ENCODE measurements at regions not wholly inside any gene's neighbourhood (a gene's known extent, or its start where the extent isn't known, plus 50 kb on each side); places are given as distances from the start of the nearest gene placed in this dataset.
"Not testable (repeated sequence)": the region's sequence is repeated elsewhere in the genome, so short reads cannot be mapped to it uniquely, and the experiment has no call there.

DNA sequence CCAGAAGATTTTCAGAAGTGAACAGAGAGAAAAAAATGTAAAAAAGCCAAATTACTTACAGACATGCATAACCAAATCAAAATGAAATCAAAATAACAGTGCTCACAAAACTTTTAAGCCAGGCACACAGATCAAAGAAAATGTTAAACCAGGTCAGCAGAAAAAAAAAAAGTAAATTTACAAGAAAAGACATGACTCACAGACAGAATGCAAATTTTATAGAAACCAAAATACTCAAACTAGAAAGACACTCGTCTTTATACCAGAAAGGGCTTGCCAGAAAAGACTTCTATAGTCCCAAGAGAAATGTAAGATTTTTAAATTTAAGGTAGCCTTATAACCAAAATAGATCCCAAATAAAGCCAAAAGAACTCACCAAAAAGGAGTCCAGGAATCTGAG, 86.5 kb upstream of the COG2 start:
- DNase-seq, result no peak

DNA sequence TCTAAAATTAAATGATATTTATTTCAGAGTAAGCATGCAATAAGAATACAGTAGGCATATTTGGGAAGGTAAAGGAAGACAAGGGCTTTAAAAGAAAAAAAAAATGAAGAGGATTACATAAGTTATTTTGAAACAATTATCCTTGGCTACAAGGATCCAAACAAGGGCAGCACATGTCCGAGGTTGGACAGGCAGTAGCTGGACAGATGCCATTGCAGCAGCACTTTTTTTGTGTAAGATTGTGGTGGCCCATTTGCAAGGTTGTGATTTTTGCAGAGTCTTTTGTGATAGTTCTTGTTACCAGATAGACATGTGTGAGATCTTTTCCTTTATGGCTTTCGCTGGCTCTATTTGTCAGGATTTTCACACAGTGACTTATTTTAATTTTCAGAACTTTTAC, 89.4 kb upstream of the COG2 start:
- no peak for DNase-seq

DNA sequence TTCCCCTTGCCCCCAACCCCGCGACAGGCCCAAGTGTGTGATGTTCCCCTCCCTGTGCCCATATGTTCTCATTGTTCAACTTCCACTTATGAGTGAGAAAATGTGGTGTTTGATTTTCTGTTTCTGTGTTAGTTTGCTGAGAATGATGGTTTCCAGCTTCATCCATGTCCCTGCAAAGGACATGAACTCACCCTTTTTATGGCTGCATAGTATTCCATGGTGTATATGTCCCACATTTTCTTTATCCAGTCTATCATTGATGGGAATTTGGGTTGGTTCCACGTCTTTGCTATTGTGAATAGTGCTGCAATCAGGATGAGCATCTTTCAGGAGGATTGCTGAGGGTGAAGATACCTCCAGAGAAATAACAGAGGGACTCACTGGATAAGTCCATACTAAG, 91.3 kb upstream of the COG2 start:
- not testable (repeated sequence) for DNase-seq

- DNase-seq, result no peak
These were observed 91.9 kb upstream of the COG2 start for GRCh38 chr1:230550428-230550827.

DNA sequence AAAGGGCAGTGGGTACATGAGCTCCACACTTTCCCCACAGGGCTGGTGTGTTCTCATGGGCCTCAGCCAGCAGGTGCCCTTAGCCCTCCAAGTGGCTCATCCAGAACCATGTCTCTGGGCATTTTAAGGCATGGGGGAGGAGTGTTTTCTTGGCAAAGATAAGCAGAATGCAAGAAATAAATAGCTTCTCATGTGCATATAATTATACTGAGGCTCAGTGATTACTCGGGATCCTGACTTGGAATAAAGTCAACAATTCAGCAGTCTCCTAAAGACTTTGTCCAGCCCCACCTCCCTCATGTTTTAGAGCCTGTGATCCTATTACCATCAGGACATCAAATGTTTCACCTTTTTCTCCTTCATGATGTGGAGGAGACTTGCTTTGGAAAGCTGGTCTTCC, 92.7 kb upstream of the COG2 start:
- DNase-seq, result no peak

DNA sequence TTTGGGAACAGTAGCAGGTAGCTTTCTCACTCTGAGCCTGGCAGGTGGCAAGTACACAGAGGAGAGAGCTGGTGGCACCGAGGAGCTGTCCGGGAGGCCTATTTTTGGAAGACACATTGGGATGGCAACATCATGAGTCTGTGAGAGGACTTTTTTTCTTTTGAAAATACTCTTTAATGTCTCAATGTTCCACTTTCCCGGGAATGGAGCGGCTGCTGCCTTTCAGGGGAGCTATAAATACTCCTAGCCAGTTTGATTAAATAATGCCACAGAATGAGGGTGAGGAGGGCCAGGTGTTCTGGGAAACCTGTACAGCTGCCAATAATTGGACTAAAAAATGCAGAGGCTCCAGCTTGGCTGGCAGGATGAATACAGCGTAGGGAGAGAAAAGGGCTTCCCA, 93.3 kb upstream of the COG2 start:
- no peak for DNase-seq

DNA sequence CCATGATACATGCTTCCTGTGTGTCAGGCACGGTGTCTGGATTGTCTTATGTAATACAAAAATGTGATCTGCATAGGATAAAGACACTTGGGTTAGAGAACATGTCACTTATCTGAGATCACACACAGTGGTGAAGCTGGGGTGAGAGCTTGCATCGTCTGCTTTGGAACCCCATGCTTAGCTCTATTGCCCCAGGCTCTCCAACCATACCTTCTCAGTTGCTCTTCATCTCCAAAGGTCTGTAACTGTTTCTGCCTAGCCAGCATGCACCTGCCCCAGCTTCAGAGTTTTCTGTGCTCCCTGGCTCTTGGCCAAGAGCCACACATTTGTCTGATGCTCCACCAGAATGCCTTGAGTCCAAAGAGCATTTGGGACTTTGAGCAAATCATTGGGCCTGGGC, 93.9 kb upstream of the COG2 start:
- no peak for DNase-seq

GRCh38 chr1:230545181-230545580, 97.1 kb upstream of the COG2 start:
- DNase-seq, result no peak

- no peak for DNase-seq
These were observed 97.5 kb upstream of the COG2 start for GRCh38 chr1:230544758-230545157.

GRCh38 chr1:230543085-230543484, 99.2 kb upstream of the COG2 start:
- DNase-seq, result no peak

DNA sequence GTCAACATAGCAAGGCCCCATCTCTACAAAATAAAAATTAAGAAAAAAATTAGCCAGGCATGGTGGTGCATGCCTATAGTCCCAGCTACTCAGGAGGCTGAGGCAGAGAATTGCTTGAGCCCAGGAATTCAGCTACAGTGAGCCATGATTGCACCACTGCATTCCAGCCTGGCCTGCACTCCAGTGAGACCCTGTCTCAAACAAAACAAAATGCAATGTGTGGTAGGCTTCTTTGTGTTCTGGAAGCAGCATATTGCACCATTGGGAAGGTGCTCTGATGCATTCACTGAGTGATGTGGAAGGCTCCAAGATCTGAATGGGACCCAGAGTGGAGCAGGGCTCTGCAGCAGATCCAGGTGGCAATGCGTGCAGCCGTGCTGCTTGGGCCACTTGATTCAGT, 99.6 kb upstream of the COG2 start:
- no peak for DNase-seq

DNA sequence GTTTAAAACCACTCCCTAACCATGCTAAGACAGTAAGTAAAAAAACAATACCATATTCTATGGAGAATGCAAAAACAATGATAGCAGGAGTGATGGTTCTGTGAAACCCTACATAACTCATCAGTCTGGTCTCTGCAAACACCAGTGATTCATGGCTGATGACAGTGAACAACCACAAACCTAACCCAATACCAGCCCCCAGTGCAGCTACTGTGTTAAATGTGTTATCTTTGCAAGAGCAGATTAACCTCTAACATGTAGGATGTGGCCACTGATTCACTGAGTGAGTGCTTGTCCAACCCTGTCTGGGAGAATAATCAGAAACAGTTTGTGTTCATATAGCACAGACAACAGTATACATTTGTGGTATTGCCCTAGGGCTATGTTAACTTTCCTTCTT, 100.2 kb upstream of the COG2 start:
- DNase-seq, result no peak

- DNase-seq, result no peak
These were observed 101.0 kb upstream of the COG2 start for GRCh38 chr1:230541306-230541705.

DNA sequence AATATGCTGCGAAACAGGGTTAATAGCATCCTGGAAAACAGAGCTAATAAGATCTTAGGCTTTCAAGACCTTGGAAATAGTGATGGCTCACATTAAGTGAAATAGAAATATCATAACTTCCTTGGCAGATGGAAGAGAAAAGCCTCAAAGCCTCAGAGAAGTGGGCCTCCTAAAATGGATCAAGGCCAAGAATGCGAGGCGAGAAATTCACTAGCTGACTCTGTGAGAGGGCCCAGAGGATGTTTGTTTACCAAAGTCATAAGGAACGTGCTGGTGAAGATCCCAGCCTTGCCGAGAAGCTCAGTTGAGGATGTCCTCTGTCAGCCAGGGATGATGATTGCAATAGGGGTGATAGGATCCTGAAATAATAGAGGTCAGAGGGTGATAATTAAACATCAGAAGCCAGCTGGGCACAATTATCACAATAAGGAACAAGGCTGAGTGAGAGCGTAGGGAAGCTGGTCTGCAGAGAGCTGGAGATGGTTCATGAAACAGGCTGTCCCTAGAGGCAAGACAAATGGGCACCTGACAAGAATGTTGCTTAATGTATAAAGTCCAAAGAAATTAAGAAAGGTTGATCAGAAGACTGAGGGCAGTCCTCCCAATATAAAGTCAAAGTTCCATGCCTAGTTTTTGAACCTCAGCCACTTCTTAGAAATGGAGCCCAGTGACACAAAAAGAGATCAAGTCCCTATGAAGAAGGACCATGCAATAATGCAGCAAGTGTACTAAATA, 101.7 kb upstream of the COG2 start:
- no peak for DNase-seq

DNA sequence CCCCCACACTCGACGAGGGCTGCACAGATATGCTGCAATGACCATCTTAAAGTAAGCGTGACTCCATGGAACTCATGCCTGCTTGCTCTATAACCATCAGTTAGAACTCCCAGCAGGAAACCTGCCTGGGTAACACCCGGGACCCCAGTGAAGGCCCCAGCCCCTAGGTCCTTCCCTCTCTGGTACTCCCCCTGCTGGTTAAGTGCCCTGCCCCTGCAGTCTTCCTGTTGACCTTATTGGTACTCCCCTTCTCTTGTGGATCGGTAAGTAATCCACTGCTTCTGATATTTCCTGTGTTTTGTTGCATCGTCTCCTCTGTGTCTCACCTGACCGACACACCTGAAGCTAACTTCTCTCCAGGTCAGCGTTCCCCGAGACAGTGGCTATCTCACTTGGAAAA, 104.8 kb upstream of the COG2 start:
- no peak for DNase-seq

DNA sequence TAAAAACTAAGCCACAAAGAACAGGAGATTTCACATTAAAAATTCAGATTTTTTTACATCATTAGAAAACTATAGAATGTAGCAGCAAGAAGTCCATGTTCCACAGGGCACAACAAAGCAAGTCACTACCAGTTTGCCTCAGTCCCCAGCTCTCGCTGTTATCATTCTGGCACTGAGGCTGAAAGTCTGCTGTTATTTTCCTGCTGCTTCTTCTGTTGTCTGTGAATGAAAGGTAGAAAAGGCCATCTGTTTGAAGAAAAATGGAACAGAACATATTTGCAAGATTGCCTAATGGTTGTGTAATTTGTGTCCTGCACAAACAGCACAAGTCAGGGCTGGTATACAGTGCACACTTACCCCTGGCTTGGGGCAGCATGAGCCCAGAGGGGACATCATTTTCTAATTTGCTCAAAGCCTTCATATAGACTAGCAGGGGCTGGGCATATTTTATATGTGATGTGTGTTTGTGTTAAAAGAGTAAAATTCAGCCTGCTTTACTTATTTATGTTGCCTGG, 105.6 kb upstream of the COG2 start:
- DNase-seq, result no peak

GRCh38 chr1:230534224-230534623, 108.1 kb upstream of the COG2 start:
- no peak for DNase-seq

GRCh38 chr1:230531103-230531502, 105.0 kb upstream of the PGBD5 start:
- DNase-seq, result no peak

DNA sequence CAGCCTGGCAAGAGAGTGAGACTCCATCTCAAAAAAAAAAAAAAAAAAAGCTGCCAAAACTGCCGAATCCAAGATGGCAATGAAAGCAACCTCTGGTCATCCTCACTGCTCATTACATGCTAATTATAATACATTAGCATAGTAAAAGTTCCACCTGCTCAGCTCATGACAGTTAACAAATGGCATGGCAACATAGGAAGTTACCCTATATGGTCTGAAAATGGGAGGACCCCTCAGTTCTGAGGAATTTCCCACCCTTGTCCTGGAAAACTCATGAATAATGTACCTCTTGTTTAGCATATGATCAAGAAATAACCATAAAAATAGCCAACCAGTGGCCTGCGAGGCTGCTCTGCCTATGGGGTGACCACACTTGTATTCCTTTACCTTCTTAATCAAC, 93.1 kb upstream of the PGBD5 start:
- no peak for DNase-seq

DNA sequence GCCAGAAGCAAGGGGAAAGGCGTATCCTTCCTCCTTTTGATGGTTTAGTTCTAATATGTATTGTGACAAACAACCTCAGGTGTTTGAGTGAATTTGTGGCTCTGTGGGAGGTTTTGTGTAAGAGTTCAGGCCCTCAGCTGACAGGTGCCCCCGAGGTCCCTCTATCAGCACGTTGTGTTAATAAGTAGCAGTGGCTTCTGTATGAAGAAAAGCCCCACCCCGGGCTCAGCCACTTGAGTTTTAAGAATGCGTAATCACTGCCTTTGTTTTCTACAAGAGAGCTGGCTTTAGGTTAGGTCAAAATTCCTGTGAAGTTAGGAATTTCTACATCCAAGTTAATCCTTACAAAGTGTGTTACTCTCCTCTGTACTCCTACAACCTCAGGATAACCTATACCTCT, 92.4 kb upstream of the PGBD5 start:
- DNase-seq, result no peak

GRCh38 chr1:230517786-230518185, 91.7 kb upstream of the PGBD5 start:
- DNase-seq, result peak; percentile 26

DNA sequence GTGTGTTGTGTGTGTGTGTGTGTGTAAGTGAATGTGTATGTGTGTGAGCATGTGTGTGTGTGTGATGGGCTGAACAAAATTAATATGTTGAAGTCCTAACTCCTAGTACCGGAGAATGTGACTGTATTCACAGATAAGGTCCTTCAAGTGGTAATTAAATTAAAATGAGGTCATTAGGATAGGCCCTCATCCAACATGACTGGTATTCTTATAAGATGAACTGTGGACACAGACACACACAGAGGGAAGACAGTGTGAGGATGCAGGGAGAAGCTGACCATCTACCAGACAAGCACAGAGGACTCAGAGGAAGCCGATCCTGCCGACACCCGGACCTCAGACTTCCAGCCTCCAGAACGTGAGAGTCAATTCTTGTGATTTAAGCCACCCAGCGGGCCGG, 91.2 kb upstream of the PGBD5 start:
- no peak for DNase-seq

DNA sequence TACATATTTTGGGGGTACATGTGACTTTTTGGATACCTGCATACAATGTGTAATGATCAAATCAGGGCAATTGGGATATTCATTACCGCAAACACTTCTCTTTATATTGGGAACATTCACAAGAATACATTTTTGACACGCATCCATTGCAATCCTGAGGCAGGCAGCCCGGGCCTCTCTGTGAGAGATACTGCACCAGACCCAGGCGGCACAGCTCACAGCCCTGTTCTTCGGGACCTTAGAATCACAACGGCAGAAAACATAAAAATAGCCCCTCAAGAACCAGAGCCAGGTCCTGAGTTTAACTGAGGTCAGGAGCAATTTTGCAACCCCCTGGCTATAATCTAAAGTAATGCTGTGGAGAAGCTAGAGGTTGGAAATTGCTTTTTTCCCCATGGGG, 90.8 kb upstream of the PGBD5 start:
- DNase-seq, result no peak

DNA sequence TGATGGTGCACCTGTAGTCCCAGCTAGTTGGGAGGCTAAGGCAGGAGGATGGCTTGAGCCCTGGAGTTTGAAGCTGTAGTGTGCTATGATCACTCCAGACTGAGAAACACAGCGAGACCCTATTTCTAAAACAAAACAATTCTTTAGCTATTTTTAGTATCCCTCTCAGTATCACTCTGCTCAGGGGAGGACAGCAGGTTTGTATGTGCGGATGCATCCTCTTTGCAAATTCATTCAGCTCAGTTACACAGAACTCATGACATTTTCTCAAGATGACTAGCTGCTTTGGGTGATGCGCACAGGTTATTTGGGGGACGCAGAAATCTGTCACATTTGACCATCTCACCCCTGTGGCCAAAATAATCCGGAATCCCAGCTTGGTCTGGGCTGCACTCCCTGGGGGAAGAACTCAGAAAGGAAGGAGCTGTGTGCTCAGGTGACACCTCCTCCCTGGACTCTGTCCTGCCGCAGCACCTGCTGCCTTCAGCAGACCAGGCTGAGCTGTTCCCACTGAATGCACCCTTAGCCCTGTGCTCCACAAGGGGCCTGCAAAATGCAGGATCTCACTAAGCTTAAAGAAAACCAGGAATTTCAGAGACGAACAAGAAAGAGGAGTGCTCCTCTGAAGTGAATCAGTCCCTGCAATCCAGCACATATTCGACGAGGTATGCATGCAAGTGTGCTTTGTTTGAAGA, 89.5 kb upstream of the PGBD5 start:
- DNase-seq, result no peak

All from hindlimb muscle (tissue), 1 donor.